IMR-90 (cell line): ENCODE measurements at regions not wholly inside any gene's neighbourhood (a gene's known extent, or its start where the extent isn't known, plus 50 kb on each side); places are given as distances from the start of the nearest gene placed in this dataset.

ENCODE experiments used
- BHLHE40 ChIP-seq: fragments of 150-350 bp; IDR thresholded peaks from 2 replicates; pipeline ENCODE4 v1.6.1; 2016; ENCODE audit warnings: mild to moderate bottlenecking, low read depth, low read length
- CEBPB ChIP-seq: IDR thresholded peaks from 2 replicates; pipeline ENCODE4 v1.6.1; 2012; ENCODE audit warnings: low read depth, low read length, improper control_type of control experiment
- CTCF ChIP-seq: conservative IDR thresholded peaks from 2 replicates; pipeline ENCODE4 v1.5.1; 2012; ENCODE audit warnings: mild to moderate bottlenecking, low read depth, low read length, improper control_type of control experiment
- MAFK ChIP-seq: IDR thresholded peaks from 2 replicates; pipeline ENCODE4 v1.6.1; 2012; ENCODE audit warnings: low read depth, low read length, improper control_type of control experiment
- MAZ ChIP-seq: IDR thresholded peaks from 2 replicates; pipeline ENCODE4 v1.6.1; 2012; ENCODE audit warnings: low read depth, mild to moderate bottlenecking, low read length, improper control_type of control experiment, moderate library complexity, borderline replicate concordance
- MXI1 ChIP-seq: IDR thresholded peaks from 2 replicates; pipeline ENCODE4 v1.6.1; 2012; ENCODE audit warnings: low read depth, mild to moderate bottlenecking, low read length, moderate library complexity, borderline replicate concordance
- NFE2L2 ChIP-seq: fragments of 150-350 bp; IDR thresholded peaks from 2 replicates; pipeline ENCODE4 v1.6.1; 2016; ENCODE audit warnings: low read depth, mild to moderate bottlenecking, low read length
- POLR2A ChIP-seq: IDR thresholded peaks from 2 replicates; pipeline ENCODE4 v1.6.1; 2012; ENCODE audit warnings: mild to moderate bottlenecking, low read depth, low read length
- RCOR1 ChIP-seq: IDR thresholded peaks from 2 replicates; pipeline ENCODE4 v1.6.1; 2012; ENCODE audit warnings: mild to moderate bottlenecking, low read length, improper control_type of control experiment; ENCODE audit not compliant: insufficient replicate concordance
- SMC3 ChIP-seq: fragments of 150-350 bp; IDR thresholded peaks from 2 replicates; pipeline ENCODE4 v1.6.1; 2016; ENCODE audit warnings: low read depth, mild to moderate bottlenecking, antibody characterized with exemption, low read length, moderate library complexity
- USF2 ChIP-seq: fragments of 150-350 bp; IDR thresholded peaks from 2 replicates; pipeline ENCODE4 v1.6.1; 2017; ENCODE audit warnings: mild to moderate bottlenecking, antibody characterized with exemption, low read length, low read depth
- TF ChIP-seq, protein P1 (sequence below): fragments of 150-350 bp; IDR thresholded peaks from 2 replicates; pipeline ENCODE4 v1.6.1; 2016; ENCODE audit warnings: low read depth, mild to moderate bottlenecking, low read length, moderate library complexity, borderline replicate concordance

GRCh38 chr10:120347644-120348043 lies 109.4 kb upstream of the PLPP4 start:
- no peak for TF ChIP-seq POLR2A
- no peak for TF ChIP-seq CTCF
- no peak for TF ChIP-seq SMC3
- TF ChIP-seq USF2, result no peak
- TF ChIP-seq, protein P1, sequence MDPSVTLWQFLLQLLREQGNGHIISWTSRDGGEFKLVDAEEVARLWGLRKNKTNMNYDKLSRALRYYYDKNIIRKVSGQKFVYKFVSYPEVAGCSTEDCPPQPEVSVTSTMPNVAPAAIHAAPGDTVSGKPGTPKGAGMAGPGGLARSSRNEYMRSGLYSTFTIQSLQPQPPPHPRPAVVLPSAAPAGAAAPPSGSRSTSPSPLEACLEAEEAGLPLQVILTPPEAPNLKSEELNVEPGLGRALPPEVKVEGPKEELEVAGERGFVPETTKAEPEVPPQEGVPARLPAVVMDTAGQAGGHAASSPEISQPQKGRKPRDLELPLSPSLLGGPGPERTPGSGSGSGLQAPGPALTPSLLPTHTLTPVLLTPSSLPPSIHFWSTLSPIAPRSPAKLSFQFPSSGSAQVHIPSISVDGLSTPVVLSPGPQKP, result no peak
- TF ChIP-seq CEBPB, result no peak
- no peak for TF ChIP-seq MXI1
- no peak for TF ChIP-seq MAFK
- TF ChIP-seq RCOR1, result no peak
- no peak for TF ChIP-seq MAZ
- TF ChIP-seq NFE2L2, result no peak
- TF ChIP-seq BHLHE40, result no peak
